ENCODE measurements at regions not wholly inside any gene's neighbourhood (a gene's known extent, or its start where the extent isn't known, plus 50 kb on each side); places are given as distances from the start of the nearest gene placed in this dataset.

- DNase-seq: no peak
Measured at GRCh38 chr2:5967506-5967905, 275.3 kb downstream of the SOX11 start.

- DNase-seq: no peak
Measured at GRCh38 chr2:5969303-5969702, 277.1 kb downstream of the SOX11 start.

- DNase-seq: no peak
Measured at GRCh38 chr2:5970347-5970746, 278.2 kb downstream of the SOX11 start.

- no peak for DNase-seq
Measured at GRCh38 chr2:5974477-5974876, 282.3 kb downstream of the SOX11 start.

- DNase-seq: no peak
Measured at GRCh38 chr2:5975401-5975800, 283.2 kb downstream of the SOX11 start.

GRCh38 chr2:5976531-5977065 is 284.4 kb downstream of the SOX11 start:
- DNase-seq: no peak

- DNase-seq: no peak
Measured at GRCh38 chr2:5977477-5977876, 285.3 kb downstream of the SOX11 start.

GRCh38 chr2:5978131-5978751 is 286.1 kb downstream of the SOX11 start:
- DNase-seq: no peak

- DNase-seq: no peak
Measured at GRCh38 chr2:5980450-5981190, 288.4 kb downstream of the SOX11 start.

- no peak for DNase-seq
Measured at GRCh38 chr2:5982193-5982902, 290.2 kb downstream of the SOX11 start.

- no peak for DNase-seq
Measured at GRCh38 chr2:5982903-5983265, 290.7 kb downstream of the SOX11 start.

GRCh38 chr2:5983511-5984272 is 291.5 kb downstream of the SOX11 start:
- no peak for DNase-seq

- no peak for DNase-seq
Measured at GRCh38 chr2:5984273-5984655, 292.1 kb downstream of the SOX11 start.

- DNase-seq: no peak
Measured at GRCh38 chr2:5984946-5985345, 292.8 kb downstream of the SOX11 start.

GRCh38 chr2:5985536-5986385 is 293.6 kb downstream of the SOX11 start:
- DNase-seq: no peak

- DNase-seq: no peak
Measured at GRCh38 chr2:5986801-5987787, 294.9 kb downstream of the SOX11 start.

GRCh38 chr2:5988120-5988519 is 295.9 kb downstream of the SOX11 start:
- no peak for DNase-seq

GRCh38 chr2:5990086-5990485 is 297.9 kb downstream of the SOX11 start:
- no peak for DNase-seq

GRCh38 chr2:5991305-5991968 is 299.3 kb downstream of the SOX11 start:
- no peak for DNase-seq

GRCh38 chr2:5995832-5996231 is 303.6 kb downstream of the SOX11 start:
- no peak for DNase-seq

All from CD4-positive, alpha-beta T cell treated with Interleukin-15 for 1 hour (primary cell).